Head of caudate nucleus (tissue), 42 donors: ENCODE measurements at regions not wholly inside any gene's neighbourhood (a gene's known extent, or its start where the extent isn't known, plus 50 kb on each side); places are given as distances from the start of the nearest gene placed in this dataset.

ENCODE experiments used
- DNase-seq, 42 donors: peaks; one replicate each; pipeline versions ENCODE4 v3.0.0 to v3.0.0-alpha.2; 2020 to 2021; ENCODE audit warnings: mixed read lengths in 7 of 42
- intact Hi-C: fragments of 100-400 bp; cut with DNase I; formaldehyde crosslinking; loops from one replicate; pipeline ENCODE4 v1.15.0; 2022

- intact Hi-C loops = loop anchor here (10.0 kb wide), 1 partner anchor 57 kb away; the partner anchor contains the start of gene UGT8
- DNase-seq = no peak
Observed at GRCh38 chr4:114538012-114538617, 60.5 kb upstream of the UGT8 start.

- intact Hi-C loops = loop anchor here (10.0 kb wide), 1 partner anchor 55 kb away; the partner anchor contains the start of gene UGT8
- DNase-seq = no peak
Observed at GRCh38 chr4:114539985-114540384, 58.6 kb upstream of the UGT8 start.

GRCh38 chr4:114547340-114548134, 51.1 kb upstream of the UGT8 start:
- no peak for DNase-seq
- intact Hi-C loops = no loop called here
